PC-9 (cell line): ENCODE measurements at regions not wholly inside any gene's neighbourhood (a gene's known extent, or its start where the extent isn't known, plus 50 kb on each side); places are given as distances from the start of the nearest gene placed in this dataset.

Experiments used
- EZH2 ChIP-seq: fragments of 200-600 bp; sonication (generic); IDR thresholded peaks from 2 replicates; pipeline ENCODE4 v1.8.0; 2017; ENCODE audit warnings: antibody characterized with exemption, low read depth
- TF ChIP-seq, protein P1 (sequence below): fragments of 200-600 bp; sonication (generic); conservative IDR thresholded peaks from 2 replicates; pipeline ENCODE4 v1.6.1; 2017; ENCODE audit warnings: mixed run types, antibody characterized with exemption, mild to moderate bottlenecking, moderate library complexity

DNA sequence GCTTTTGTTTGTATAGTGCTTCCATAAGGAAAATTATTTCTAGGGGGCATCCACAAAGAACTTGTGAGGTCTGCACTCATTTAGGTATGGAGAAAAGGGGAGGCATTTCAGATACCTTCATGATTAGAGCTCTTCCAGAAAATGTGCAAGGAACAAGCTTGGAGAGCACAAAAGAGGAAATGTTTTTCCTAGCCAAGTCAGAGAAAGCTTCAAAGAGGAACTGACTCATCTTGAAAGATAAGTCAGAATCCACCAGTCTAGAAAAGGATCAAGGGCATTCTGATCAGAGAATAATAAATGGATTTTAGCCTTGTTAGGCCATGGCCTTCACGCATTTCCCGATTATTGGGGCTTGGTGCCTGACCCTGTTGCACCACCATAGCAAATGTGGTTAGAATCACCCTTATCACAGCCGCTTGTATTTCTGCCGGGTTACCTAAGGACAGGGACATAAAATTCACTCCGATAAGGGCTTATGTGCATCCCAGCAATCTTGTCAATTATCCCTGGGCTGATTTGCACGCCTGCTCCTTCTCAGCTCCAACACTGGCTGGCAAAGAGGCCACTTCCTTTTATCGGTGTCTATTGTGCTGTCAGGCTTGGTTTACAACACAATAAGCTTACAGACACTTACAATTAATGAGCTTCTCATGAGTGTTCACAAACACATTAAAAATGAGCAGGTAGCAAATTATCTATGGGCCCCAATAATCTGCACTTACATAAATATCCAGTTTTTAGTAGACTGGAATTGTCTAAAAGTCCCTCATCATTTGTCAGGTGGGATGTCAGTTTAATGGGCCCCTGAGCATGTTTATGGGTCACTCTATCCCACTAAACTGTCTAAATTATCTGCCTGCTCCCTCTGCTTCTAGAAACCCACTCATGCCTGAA lies 613.5 kb downstream of the SOX6 start:
- TF ChIP-seq, protein P1, sequence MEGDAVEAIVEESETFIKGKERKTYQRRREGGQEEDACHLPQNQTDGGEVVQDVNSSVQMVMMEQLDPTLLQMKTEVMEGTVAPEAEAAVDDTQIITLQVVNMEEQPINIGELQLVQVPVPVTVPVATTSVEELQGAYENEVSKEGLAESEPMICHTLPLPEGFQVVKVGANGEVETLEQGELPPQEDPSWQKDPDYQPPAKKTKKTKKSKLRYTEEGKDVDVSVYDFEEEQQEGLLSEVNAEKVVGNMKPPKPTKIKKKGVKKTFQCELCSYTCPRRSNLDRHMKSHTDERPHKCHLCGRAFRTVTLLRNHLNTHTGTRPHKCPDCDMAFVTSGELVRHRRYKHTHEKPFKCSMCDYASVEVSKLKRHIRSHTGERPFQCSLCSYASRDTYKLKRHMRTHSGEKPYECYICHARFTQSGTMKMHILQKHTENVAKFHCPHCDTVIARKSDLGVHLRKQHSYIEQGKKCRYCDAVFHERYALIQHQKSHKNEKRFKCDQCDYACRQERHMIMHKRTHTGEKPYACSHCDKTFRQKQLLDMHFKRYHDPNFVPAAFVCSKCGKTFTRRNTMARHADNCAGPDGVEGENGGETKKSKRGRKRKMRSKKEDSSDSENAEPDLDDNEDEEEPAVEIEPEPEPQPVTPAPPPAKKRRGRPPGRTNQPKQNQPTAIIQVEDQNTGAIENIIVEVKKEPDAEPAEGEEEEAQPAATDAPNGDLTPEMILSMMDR = no peak
- no peak for TF ChIP-seq EZH2
